NCI-H1092 treated with DMSO at 0.1 percent for 48 hours (cell line): ENCODE measurements at regions not wholly inside any gene's neighbourhood (a gene's known extent, or its start where the extent isn't known, plus 50 kb on each side); places are given as distances from the start of the nearest gene placed in this dataset.

Source experiments
- DNase-seq: peaks from one replicate; lab custom pipeline; 2025; lab: John Stamatoyannopoulos, UW

DNA sequence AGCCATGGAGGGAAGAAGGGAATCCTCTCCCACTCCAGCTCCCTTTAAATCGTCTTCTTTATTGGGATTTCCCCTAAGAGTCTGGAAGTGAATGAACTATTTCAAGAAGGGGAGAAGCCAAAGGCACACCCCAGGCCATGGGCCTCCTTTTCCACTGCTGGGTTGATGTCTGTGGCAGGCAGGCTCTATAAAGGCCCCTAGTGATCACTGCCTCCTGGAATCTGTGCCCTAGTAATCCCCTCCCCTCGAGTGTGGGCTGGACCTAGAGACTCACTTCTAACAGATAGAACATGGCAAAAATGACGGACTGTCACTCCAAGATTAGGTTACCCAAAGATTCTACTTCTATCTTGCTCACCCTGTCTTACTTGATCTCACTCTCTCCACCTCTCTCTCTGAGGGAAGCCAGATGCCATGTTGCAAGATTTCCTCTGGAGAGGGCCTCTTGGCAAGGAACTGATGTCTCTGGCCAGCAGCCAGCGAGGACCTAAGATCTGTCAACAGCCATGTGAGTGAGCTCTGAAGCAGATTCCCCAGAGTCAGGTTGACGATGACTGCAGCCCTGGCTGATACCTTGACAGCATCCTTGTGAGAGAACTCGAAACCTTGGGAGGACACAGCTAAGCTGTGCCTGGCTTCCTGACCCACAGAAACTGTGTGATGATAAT lies 444.8 kb downstream of the SOX6 start:
- DNase-seq, result peak; percentile 21

DNA sequence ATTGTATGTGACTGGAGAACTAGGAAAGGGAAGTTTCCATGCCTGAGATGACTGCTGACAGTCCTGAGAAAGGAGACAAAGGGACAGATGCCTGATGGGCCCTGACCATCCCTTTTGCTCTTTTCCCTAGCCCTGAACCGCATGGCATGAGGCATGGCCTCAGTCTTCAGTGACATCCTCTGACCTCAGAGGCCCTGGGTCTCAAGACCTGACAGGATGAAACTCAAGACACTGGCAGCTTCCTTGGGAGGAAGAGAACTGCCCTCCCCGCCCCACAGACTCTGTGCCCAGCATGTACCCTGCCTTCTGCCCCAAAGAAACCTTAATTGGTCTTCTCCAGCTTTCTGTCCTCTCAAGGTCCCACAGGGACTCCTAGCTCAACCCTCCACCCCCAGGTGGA lies 444.1 kb downstream of the SOX6 start:
- no peak for DNase-seq

DNA sequence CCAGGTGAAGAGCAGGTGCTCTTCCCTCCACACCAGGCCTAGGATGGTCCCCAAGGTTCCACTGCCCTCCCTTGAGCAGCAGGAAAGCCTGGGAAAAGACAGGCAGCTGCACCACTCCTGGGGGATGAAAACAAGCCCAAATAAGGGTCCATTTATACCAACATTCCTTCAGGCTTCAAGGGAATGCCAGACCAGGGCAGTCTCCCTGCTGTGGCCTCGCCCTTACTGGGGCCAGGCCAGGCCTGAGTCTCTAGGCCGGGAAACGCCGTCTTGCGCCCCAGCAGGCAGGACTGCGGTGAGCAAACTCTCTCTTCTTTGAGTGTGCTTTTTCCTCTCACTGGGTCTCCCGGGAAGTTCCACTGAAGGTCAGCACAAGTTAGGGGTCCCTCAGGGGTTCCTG lies 443.5 kb downstream of the SOX6 start:
- no peak for DNase-seq

DNA sequence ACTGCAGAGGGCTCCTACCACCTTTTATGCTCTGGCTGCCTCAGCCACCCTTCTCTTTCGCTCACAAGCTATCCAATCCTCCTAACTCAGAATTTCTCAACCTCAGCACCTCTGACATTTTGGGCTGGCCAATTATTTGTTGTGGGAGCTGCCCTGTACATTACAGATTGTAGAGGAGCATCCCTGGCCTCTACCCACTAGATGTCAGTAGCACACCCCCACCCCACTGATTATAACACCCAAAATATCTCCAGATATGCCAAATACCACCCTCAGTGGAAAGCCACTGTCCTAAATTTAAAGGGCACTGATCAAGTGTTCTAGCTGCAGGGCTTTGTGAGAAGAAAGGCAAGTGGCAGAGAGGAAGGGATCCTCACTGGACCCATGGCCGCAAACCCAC lies 443.1 kb downstream of the SOX6 start:
- no peak for DNase-seq
